HFFc6 (cell line): ENCODE measurements at regions not wholly inside any gene's neighbourhood (a gene's known extent, or its start where the extent isn't known, plus 50 kb on each side); places are given as distances from the start of the nearest gene placed in this dataset.

Experiments
- DNase-seq: peaks from one replicate; pipeline ENCODE4 v3.0.0-alpha.2; 2018
- H3K27ac Mint-ChIP-seq: 2 replicates; pipeline ENCODE4 v1.8.0; 2020; ENCODE audit warnings: mild to moderate bottlenecking, mixed read lengths
- H3K27me3 Mint-ChIP-seq: 2 replicates; pipeline ENCODE4 v1.8.0; 2021; ENCODE audit warnings: mild to moderate bottlenecking, moderate library complexity, mixed read lengths; ENCODE audit not compliant: insufficient read depth
- H3K36me3 Mint-ChIP-seq: 2 replicates; pipeline ENCODE4 v1.8.0; 2021; ENCODE audit warnings: low read depth, mixed read lengths
- H3K4me1 Mint-ChIP-seq: 2 replicates; pipeline ENCODE4 v1.8.0; 2020; ENCODE audit warnings: low read depth, mixed read lengths
- H3K4me3 Mint-ChIP-seq: 2 replicates; pipeline ENCODE4 v1.8.0; 2020; ENCODE audit warnings: mild to moderate bottlenecking, moderate library complexity, mixed read lengths
- H3K9me3 Mint-ChIP-seq: 2 replicates; pipeline ENCODE4 v1.8.0; 2020; ENCODE audit warnings: mild to moderate bottlenecking, mixed read lengths
- CTCF ChIP-seq: fragments of 200-600 bp; sonication (generic); IDR thresholded peaks from 2 replicates; pipeline ENCODE4 v1.5.0; 2021; ENCODE audit warnings: antibody characterized with exemption, mild to moderate bottlenecking

GRCh38 chr20:60212695-60213094 is 254.5 kb downstream of the CDH26 start:
- no peak for DNase-seq
- no peak for TF ChIP-seq CTCF
- Mint-ChIP-seq H3K9me3 (no peaks in the 10 kb centered on the region), H3K4me3 (no peak overlapping the region), H3K27ac (no peak overlapping the region), H3K27me3 (peaks cover 5% of the 10 kb centered on the region), H3K36me3 (no peaks in the 10 kb centered on the region), H3K4me1 (peaks cover 50% of the 10 kb centered on the region)

- Mint-ChIP-seq H3K27me3 (peaks cover 5% of the 10 kb centered on the region), H3K27ac (no peak overlapping the region)
- no peak for TF ChIP-seq CTCF
These were observed 255.1 kb downstream of the CDH26 start for GRCh38 chr20:60213126-60213893.

GRCh38 chr20:60214901-60215815 is 256.9 kb downstream of the CDH26 start:
- Mint-ChIP-seq H3K27me3 (peaks cover 7% of the 10 kb centered on the region), H3K27ac (no peak overlapping the region), H3K4me3 (no peak overlapping the region), H3K9me3 (no peaks in the 10 kb centered on the region), H3K4me1 (peaks cover 30% of the 10 kb centered on the region), H3K36me3 (no peaks in the 10 kb centered on the region)
- peak; percentile 24; the same call in 1 of the 2 replicates for TF ChIP-seq CTCF
- DNase-seq, result peak; percentile 4

More at GRCh38 chr20:60213126-60213893, 255.1 kb downstream of the CDH26 start:
- no peaks in the 10 kb centered on the region for H3K36me3 Mint-ChIP-seq
- peaks cover 48% of the 10 kb centered on the region for H3K4me1 Mint-ChIP-seq
- no peak for DNase-seq
- H3K9me3 Mint-ChIP-seq, result no peaks in the 10 kb centered on the region
- H3K4me3 Mint-ChIP-seq, result no peak overlapping the region

GRCh38 chr20:60215816-60216730 is 257.9 kb downstream of the CDH26 start:
- peaks cover 7% of the 10 kb centered on the region for H3K27me3 Mint-ChIP-seq
- H3K36me3 Mint-ChIP-seq, result no peaks in the 10 kb centered on the region
- no peak overlapping the region for H3K27ac Mint-ChIP-seq
- H3K4me3 Mint-ChIP-seq, result no peak overlapping the region
- DNase-seq, result no peak
- no peaks in the 10 kb centered on the region for H3K9me3 Mint-ChIP-seq
- H3K4me1 Mint-ChIP-seq, result peaks cover 23% of the 10 kb centered on the region
- no peak for TF ChIP-seq CTCF

GRCh38 chr20:60219231-60219630 is 261.0 kb downstream of the CDH26 start:
- Mint-ChIP-seq H3K4me1 (peaks cover 17% of the 10 kb centered on the region), H3K36me3 (no peaks in the 10 kb centered on the region), H3K9me3 (no peaks in the 10 kb centered on the region), H3K27me3 (peaks cover 8% of the 10 kb centered on the region; the same call in 1 of the 2 replicates), H3K27ac (no peak overlapping the region), H3K4me3 (no peak overlapping the region)
- DNase-seq, result no peak
- TF ChIP-seq CTCF, result no peak
